Mucosa of descending colon (tissue), 3 donors: ENCODE measurements at regions not wholly inside any gene's neighbourhood (a gene's known extent, or its start where the extent isn't known, plus 50 kb on each side); places are given as distances from the start of the nearest gene placed in this dataset.
"Not testable (repeated sequence)": the region's sequence is repeated elsewhere in the genome, so short reads cannot be mapped to it uniquely, and the experiment has no call there.

ENCODE experiments used
- ATAC-seq: fragments of 200-7000 bp; cut with Tn5 transposase; one replicate; pipeline ENCODE4 v1.9.1; 2020; ENCODE audit warnings: mild to moderate bottlenecking, moderate library complexity
- DNase-seq, 3 donors: peaks; one replicate each; pipeline ENCODE4 v3.0.0-alpha.2; 2020
- H3K36me3 ChIP-seq: fragments of 200-600 bp; one replicate; pipeline ENCODE4 v1.8.0; 2021; ENCODE audit warnings: low read depth, mild to moderate bottlenecking
- H3K4me1 ChIP-seq: fragments of 200-600 bp; one replicate; pipeline ENCODE4 v1.8.0; 2021; ENCODE audit warnings: low read depth, mild to moderate bottlenecking
- H3K4me3 ChIP-seq: fragments of 200-600 bp; one replicate; pipeline ENCODE4 v1.8.0; 2021; ENCODE audit warnings: mild to moderate bottlenecking
- H3K9me3 ChIP-seq: fragments of 200-600 bp; one replicate; pipeline ENCODE4 v1.8.0; 2021; ENCODE audit warnings: mild to moderate bottlenecking
- intact Hi-C, 2 donors: fragments of 100-400 bp; cut with DNase I in 1 of 2; cut with micrococcal nuclease in 1 of 2; formaldehyde crosslinking; loops; one replicate each; pipeline versions ENCODE4 v1.11.0 to v1.11.1; 2022; cut with DNase I, micrococcal nuclease
- TF ChIP-seq, protein P1 (sequence below): fragments of 200-600 bp; IDR thresholded peaks from one replicate; pipeline ENCODE4 v1.8.0; 2022; ENCODE audit warnings: antibody characterized with exemption, mild to moderate bottlenecking
- donor health status: DM: no; HTN: no; CAD: no; lungs with moderate emphysema.
- donor health status: DM: no; HTN: no; CAD: no.
- donor health status: DM: no; HTN: yes; CAD: no.

DNA sequence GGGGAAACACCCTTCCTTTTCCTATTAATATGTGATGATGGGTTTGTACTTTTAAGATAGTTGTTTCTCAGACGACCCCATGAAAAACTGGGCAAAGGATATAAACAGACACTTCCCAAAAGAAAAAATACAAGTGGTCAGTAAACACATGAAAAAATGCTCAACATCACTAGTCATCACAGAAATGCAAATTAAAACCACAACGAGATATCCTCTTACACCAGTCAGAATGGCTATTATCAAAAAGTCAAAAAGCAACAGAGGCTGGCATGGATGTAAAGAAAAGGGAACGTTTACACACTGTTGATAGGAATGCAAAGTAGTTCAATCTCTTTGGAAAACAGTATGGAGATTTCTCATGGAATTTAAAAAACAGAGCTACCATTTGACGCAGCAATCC, 111.4 kb upstream of the ZEB1 start:
- no peaks in the 10 kb centered on the region for H3K9me3 ChIP-seq
- no peaks in the 10 kb centered on the region for H3K36me3 ChIP-seq
- no peaks in the 10 kb centered on the region for H3K4me1 ChIP-seq
- no peak overlapping the region for H3K4me3 ChIP-seq
- ATAC-seq, result no peak
- DNase-seq, result no peak
- intact Hi-C loops, result no loop called here
- TF ChIP-seq, protein P1, sequence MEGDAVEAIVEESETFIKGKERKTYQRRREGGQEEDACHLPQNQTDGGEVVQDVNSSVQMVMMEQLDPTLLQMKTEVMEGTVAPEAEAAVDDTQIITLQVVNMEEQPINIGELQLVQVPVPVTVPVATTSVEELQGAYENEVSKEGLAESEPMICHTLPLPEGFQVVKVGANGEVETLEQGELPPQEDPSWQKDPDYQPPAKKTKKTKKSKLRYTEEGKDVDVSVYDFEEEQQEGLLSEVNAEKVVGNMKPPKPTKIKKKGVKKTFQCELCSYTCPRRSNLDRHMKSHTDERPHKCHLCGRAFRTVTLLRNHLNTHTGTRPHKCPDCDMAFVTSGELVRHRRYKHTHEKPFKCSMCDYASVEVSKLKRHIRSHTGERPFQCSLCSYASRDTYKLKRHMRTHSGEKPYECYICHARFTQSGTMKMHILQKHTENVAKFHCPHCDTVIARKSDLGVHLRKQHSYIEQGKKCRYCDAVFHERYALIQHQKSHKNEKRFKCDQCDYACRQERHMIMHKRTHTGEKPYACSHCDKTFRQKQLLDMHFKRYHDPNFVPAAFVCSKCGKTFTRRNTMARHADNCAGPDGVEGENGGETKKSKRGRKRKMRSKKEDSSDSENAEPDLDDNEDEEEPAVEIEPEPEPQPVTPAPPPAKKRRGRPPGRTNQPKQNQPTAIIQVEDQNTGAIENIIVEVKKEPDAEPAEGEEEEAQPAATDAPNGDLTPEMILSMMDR, result no peak

DNA sequence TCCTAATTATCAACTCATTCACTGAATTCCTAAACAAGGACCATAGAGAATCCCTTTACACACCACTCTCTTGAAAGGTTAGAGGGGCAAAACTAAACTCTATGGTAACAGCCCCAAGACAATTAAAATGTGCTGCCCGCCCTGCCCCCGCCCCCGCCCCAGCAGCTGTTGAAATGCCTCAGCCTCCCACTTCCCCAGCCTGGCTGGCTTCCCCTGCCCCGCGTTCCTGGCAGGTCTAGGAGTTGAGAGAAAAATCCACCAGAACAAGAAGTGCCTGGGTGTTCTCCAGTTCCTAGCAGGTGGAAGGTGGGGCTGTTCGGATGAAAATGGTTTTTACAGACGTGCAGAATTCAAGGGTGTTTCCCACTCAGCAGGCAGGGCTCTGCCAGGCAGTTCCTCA, 109.5 kb upstream of the ZEB1 start:
- Histone ChIP-seq H3K4me1 (no peaks in the 10 kb centered on the region), H3K36me3 (no peaks in the 10 kb centered on the region), H3K9me3 (no peaks in the 10 kb centered on the region), H3K4me3 (no peak overlapping the region)
- intact Hi-C loops, result no loop called here
- TF ChIP-seq, protein P1, result no peak
- DNase-seq (no peak), ATAC-seq (no peak)

DNA sequence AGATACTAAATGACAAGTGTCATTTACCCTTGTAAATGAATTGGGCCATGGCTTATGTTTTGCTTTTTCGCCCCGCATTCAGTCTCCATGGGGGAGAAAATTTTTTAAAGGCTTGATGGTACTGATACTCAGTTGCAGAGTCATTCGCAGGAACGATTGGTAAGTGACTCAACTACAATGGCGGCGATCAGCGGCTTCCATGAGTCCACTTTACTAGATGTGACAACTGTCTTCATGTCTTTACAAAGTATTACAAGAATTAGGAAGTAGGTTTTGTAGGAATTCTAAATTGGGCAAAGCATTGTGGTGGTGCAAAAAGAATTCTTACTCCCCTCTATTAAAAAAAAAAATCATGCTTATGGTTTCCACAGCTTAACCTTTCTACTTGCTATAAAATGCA, 108.8 kb upstream of the ZEB1 start:
- H3K36me3 ChIP-seq, result no peaks in the 10 kb centered on the region
- DNase-seq (no peak), ATAC-seq (no peak)
- no peaks in the 10 kb centered on the region for H3K9me3 ChIP-seq
- TF ChIP-seq, protein P1, result no peak
- no peak overlapping the region for H3K4me3 ChIP-seq
- H3K4me1 ChIP-seq, result no peaks in the 10 kb centered on the region
- intact Hi-C loops, result no loop called here

DNA sequence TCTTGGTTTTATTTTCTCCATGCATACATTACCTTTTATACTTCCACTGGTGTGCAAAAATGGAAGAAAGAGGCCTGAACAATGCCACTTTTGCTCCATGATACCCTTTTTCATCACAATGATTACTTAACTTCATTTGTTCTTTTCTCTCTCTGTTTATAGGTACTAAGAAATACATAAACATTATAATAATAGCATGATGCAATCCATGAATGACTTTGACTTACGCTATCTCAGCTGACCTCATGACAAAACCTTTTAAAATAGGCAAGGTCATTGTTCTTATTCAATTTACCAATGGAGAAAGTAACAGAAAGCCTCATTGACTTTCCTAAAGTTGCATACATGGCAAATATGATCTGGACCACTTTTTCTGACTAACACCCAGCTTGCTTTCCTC, 105.1 kb upstream of the ZEB1 start:
- intact Hi-C loops, result no loop called here
- ATAC-seq (no peak), DNase-seq (no peak)
- Histone ChIP-seq H3K9me3 (no peaks in the 10 kb centered on the region), H3K4me1 (no peaks in the 10 kb centered on the region), H3K4me3 (no peak overlapping the region), H3K36me3 (no peaks in the 10 kb centered on the region)
- TF ChIP-seq, protein P1, result no peak

DNA sequence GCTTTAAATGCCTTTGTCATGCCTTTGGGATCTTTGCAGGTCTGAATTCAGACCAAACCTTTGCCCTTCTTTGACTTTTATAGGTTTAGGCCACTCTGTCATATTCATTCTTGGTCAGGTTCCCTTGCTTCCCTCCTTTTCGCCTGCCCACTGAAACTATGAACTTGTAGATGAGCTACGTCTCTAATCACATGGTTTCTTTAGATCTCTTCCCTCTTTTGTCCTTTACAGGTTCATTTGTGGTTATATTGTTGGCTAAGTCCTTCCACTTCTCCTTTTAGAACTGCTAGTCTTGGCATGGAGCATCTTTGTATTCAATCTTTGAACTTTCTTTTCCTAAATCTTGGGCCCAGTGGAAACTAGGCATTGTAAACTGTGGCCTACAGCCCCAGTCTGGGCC, 104.0 kb upstream of the ZEB1 start:
- intact Hi-C loops, result no loop called here

DNA sequence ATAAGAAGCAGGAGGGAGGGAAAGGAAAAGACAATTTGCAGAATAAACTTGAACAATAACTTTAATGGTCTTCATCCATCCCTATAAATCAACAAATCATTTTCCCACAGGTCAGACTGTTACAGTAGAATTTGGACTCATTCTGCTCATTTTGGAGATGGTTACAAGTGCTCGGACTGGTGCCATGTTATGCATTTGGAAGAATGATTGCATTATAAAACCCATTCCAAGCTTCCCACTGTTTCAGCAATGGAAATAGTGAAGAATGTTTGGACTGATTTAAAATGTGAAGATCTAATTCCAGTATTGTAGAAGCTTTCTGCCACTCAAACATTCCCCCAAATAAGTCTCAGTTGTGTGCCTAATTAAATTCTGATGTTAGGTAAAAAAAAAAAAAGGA, 99.7 kb upstream of the ZEB1 start:
- DNase-seq (no peak), ATAC-seq (no peak)
- TF ChIP-seq, protein P1, result no peak
- H3K4me3 ChIP-seq, result no peak overlapping the region
- intact Hi-C loops, result no loop called here
- no peaks in the 10 kb centered on the region for H3K4me1 ChIP-seq
- H3K36me3 ChIP-seq, result no peaks in the 10 kb centered on the region
- H3K9me3 ChIP-seq, result no peaks in the 10 kb centered on the region

More for the DNA sequence above, 104.0 kb upstream of the ZEB1 start:
- no peak for ATAC-seq
- DNase-seq, result no peak
- H3K9me3 ChIP-seq, result no peaks in the 10 kb centered on the region
- no peaks in the 10 kb centered on the region for H3K4me1 ChIP-seq
- H3K4me3 ChIP-seq, result no peak overlapping the region
- TF ChIP-seq, protein P1, result no peak
- H3K36me3 ChIP-seq, result no peaks in the 10 kb centered on the region

DNA sequence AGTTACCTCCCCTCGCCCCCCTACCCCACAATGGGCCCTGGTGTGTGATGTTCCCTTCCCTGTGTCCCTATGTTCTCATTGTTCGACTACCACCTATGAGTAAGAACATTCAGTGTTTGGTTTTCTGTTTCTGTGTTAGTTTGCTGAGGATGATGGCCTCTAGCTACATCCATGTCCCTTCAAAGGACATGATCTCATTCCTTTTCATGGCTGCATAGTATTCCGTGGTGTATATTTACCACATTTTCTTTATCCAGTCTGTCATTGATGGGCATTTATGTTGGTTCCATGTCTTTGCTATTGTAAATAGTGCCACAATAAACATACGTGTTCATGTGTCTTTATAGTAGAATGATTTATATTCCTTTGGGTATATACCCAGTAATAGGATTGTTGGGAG, 90.2 kb upstream of the ZEB1 start:
- H3K4me3 ChIP-seq, H3K9me3 ChIP-seq, H3K36me3 ChIP-seq, H3K4me1 ChIP-seq, intact Hi-C loops, ATAC-seq, DNase-seq: not testable (repeated sequence)
